ENCODE measurements at regions not wholly inside any gene's neighbourhood (a gene's known extent, or its start where the extent isn't known, plus 50 kb on each side); places are given as distances from the start of the nearest gene placed in this dataset.
"Not testable (repeated sequence)": the region's sequence is repeated elsewhere in the genome, so short reads cannot be mapped to it uniquely, and the experiment has no call there.

GRCh38 chr22:46026899-46027210, 49.9 kb upstream of the WNT7B start:
- no peak for DNase-seq

- DNase-seq: no peak
Observed at GRCh38 chr22:46027211-46028105, 50.5 kb upstream of the WNT7B start.

DNA sequence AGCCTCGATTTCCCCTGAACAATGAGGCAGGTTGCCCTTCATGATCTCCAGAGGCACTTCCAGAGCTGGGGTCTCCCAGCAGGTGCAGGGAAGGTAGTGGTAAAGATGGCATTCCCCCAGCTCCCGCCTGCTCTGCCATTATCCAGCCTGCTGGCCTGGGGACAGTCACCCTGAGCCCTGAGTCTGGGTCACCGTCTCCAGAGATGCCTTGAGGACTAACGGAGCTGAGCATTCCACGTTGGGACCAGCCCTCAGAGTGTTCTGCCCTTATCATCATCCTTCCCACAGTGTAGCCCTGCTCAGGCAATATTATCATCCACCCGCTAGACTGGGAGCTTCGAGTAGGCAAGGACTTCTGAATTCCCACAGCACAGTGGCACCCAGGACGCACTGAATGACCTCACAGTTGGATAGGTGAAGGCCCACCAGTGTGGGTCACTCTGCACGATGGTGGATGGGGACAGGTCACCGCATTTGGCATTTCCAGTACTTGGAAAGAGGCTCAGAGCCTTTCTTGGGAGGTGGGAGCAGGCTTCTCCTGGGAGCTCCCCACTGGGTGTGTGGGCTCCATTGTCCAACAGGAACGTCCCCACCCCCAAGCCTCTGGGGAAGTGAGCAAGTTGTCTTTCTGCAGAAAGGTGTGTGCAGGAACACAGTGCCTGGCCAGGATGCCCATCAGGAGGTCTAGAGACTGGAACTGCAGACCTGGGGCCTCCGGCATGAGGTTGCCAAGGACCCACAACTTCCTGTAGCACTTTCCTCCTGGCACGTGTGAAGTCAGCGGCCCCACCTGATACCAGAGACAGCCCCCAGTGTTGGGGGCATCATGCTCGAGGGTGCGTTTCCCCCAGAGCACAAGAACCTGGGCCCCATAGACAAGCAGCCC, 51.4 kb upstream of the WNT7B start:
- DNase-seq: no peak

- no peak for DNase-seq
Observed at GRCh38 chr22:46029036-46029435, 52.1 kb upstream of the WNT7B start.

DNA sequence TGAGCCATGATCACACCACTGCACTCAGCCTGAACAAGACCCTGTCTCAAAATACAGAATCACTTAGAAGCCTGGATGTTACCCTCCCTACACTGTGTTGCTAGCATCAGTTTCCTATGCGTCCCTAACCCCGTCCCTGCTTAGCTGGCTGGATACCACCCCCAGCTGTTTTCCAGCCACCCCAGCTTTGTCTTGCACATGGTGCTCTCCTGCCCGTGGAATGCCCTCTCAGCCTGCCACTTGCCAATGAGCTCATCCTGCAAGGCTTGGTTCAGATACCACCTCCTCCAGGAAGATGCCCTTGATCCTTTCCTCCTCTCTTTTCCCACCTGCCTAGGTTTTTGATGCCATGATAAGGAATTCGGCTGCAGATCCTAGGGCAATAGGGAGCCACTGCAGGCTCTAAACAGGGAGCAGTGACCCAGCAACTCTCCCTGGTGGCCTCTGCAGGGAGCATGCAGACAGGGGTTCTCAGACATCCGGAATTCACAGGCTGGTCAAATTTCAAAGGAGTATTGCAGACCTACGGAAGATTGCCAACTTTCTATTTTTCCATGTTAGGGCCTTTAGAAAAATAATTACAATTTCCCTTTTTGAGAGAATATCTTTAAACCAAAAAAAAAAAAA, 52.7 kb upstream of the WNT7B start:
- DNase-seq: no peak

DNA sequence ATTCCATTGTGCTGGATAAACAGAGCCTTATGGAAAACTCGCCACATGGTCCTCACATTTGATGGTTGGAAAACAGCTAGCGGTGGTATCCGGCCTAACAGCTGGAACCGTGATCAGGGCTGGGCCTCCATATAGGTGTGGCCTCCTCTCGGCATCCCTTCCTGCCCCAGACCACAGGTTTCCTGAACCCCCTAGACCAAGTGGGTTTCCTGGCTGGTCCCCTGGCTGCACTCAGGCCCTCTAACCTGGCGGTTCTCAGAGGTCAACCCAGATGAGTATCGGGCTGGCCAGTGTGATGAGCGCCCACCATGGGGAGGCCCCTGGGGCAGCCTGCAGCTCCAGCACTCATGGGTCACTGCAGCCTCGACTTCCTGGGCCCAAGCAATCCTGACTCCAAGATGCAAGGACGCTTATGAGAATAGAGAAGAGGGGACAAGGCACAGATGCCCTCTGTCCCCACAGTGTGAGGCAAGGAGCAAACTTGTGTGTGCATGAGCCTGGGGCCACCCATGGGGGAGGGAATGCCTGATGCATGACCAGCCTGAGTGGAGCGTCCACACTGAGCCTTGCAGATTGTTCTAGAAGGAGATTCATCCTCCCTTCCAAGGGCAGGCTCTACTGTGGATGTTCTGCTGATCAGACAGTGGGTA, 53.4 kb upstream of the WNT7B start:
- no peak for DNase-seq

GRCh38 chr22:46031066-46031465, 54.1 kb upstream of the WNT7B start:
- no peak for DNase-seq

GRCh38 chr22:46031557-46031956, 54.6 kb upstream of the WNT7B start:
- DNase-seq: no peak

DNA sequence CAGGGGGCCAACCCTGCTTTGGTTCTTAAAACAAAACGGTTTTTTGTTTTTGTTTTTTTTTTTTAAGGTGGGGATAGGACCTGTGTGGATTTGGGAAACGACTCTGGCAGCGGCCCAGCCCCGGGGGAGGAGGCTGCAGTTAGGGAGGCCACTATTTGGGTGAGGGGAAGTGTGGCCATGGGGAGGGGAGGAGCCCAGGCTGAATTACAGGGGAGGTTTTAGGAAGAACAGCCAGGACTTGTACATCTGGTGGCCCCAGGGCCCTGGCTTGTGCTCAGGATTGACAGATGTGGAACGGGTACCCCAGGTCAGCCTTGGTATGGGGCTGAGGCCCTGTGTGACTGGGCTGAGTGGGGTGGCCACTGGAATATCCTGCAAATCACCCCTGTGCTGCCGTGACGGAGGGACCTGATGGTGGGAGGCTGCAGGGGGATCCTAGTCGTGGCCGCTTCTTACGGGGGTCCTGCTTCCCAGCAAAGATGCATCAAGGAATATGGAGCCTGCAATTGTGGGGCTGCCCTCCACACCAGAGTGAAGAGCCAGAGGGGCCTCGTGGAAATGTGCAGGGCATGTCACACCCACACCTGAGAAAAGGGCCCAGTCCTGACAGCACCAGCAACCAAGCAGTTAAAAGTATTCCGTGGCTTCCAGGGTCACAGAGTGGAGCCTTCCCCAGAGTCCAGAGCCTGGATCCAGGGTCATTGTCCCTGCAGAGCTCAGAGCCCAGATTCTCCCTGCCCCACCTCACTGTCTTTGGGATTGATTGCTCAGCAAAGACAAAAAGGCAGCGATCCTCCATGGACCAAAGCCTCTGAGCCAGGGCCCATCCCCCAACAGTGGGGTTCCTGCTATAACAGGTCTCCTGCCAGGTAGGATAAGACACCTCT, 55.2 kb upstream of the WNT7B start:
- DNase-seq: no peak

GRCh38 chr22:46033256-46034200, 56.6 kb upstream of the WNT7B start:
- DNase-seq: no peak

- not testable (repeated sequence) for DNase-seq
Observed at GRCh38 chr22:46034480-46034879, 57.5 kb upstream of the WNT7B start.

DNA sequence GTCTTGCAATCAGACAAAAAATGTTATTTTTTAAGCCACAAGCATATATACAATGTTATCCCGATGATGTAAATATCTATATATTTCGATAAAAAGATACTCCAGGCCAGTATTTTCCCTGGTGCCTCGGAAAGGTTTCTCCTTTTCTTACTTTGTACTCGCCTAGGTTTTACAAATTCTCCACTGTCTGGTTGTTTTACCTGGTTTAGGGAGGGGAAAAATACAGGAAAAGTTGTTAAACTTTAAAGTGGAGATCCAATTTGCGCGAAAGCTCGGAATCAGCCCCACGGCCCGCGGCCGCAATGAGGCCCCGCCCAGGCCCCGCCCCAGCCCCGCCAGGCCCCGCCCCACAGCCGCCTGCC, 58.4 kb upstream of the WNT7B start:
- DNase-seq: no peak

GRCh38 chr22:46035742-46036557, 59.0 kb upstream of the WNT7B start:
- DNase-seq: peak; percentile 98

- DNase-seq: peak; percentile 58
Observed at GRCh38 chr22:46036558-46037408, 59.8 kb upstream of the WNT7B start.

GRCh38 chr22:46038174-46038487, 61.2 kb upstream of the WNT7B start:
- DNase-seq: no peak

- DNase-seq: no peak
Observed at GRCh38 chr22:46038516-46039430, 61.8 kb upstream of the WNT7B start.

DNA sequence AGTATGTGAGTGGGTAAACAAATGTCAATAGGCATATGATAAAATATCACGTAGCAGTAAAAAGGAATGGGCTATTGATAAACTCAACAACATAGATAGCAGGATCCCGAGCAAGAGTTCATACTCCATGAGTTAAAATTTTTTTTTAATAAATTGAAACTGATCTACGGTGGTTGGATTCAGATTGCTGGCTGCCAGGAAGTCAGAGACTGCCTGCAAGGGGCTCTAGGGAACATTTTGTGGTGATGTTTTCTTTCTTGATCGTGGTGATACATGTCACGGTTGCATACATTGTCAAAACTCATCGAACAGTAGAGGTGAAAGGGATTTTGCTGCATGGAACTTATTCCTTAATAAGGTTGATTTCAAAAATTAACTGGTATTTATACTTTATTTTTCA, 62.6 kb upstream of the WNT7B start:
- DNase-seq: no peak
